ENCODE measurements at regions not wholly inside any gene's neighbourhood (a gene's known extent, or its start where the extent isn't known, plus 50 kb on each side); places are given as distances from the start of the nearest gene placed in this dataset.

DNA sequence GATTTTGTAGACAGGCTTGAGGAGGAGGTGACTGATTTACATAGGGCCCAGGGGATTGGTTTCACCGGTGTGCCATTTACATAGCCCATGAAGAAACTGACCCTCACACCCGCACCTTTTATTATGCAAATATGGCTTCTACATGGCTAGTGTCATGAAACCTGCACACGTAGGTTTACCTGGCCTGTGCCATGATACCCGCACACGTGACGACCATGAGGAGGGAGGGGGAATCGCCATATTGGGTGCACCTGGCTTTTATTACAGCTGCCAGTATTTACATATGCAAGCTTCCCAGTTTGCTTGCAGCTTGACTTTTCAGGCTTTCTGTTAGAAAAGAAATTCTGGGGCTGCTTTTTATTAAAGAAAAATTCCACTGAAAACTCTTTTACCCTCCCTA is 359.7 kb downstream of the ADAM29 start:
- TF ChIP-seq POLR2AphosphoS5 (IDR thresholded peaks at IDR 0.05; ENCODE audit: borderline replicate concordance, low read depth, low read length) (no peak), EZH2 (IDR thresholded peaks at IDR 0.05) (no peak), FOXP2 (optimal IDR thresholded peaks at IDR 0.05; ENCODE audit: control extremely low read depth, extremely low read length, insufficient read depth) (no peak)

Data from SK-N-MC (cell line).